Immature natural killer cell (primary cell): ENCODE measurements at regions not wholly inside any gene's neighbourhood (a gene's known extent, or its start where the extent isn't known, plus 50 kb on each side); places are given as distances from the start of the nearest gene placed in this dataset.
"Not testable (repeated sequence)": the region's sequence is repeated elsewhere in the genome, so short reads cannot be mapped to it uniquely, and the experiment has no call there.

ENCODE experiments used
- DNase-seq, 3 donors: peaks; one replicate each; pipeline ENCODE4 v3.0.0; 2022; ENCODE audit warnings: mixed read lengths in 1 of 3
- H3K27ac Mint-ChIP-seq, 6 donors: one replicate each; pipeline ENCODE4 v1.8.0; 2020; ENCODE audit warnings: mixed read lengths in 6 of 6, mild to moderate bottlenecking in 5 of 6, inconsistent platforms in 4 of 6, moderate library complexity in 3 of 6
- H3K27me3 Mint-ChIP-seq, 3 donors: one replicate each; pipeline ENCODE4 v1.8.0; 2020 to 2021; ENCODE audit warnings: low read depth in 3 of 3, mild to moderate bottlenecking in 3 of 3, mixed read lengths in 3 of 3, moderate library complexity in 3 of 3, inconsistent platforms in 1 of 3
- H3K36me3 Mint-ChIP-seq, 3 donors: one replicate each; pipeline ENCODE4 v1.8.0; 2020; ENCODE audit warnings: mixed read lengths in 3 of 3, inconsistent platforms in 2 of 3, mild to moderate bottlenecking in 2 of 3
- H3K4me1 Mint-ChIP-seq, 2 donors: one replicate each; pipeline ENCODE4 v1.8.0; 2020; ENCODE audit warnings: inconsistent platforms in 2 of 2, mild to moderate bottlenecking in 2 of 2, mixed read lengths in 2 of 2, moderate library complexity in 1 of 2
- H3K4me3 Mint-ChIP-seq, 5 donors: one replicate each; pipeline ENCODE4 v1.8.0; 2020; ENCODE audit warnings: mild to moderate bottlenecking in 5 of 5, mixed read lengths in 5 of 5, inconsistent platforms in 3 of 5, moderate library complexity in 3 of 5
- H3K9me3 Mint-ChIP-seq, 6 donors: one replicate each; pipeline ENCODE4 v1.8.0; 2020; ENCODE audit warnings: mild to moderate bottlenecking in 6 of 6, mixed read lengths in 6 of 6, inconsistent platforms in 4 of 6, moderate library complexity in 3 of 6

GRCh38 chr10:47164126-47164799 is 135.7 kb upstream of the GDF10 start:
- Mint-ChIP-seq H3K27me3 (peaks cover 5 to 10% (median 8%) of the 10 kb centered on the region in 3 donors), H3K4me3 (peak overlapping the region in 2 of 5 donors; percentile 7 to 14), H3K27ac (no peak overlapping the region), H3K4me1 (peaks cover 10 to 11% of the 10 kb centered on the region in 2 donors), H3K36me3 (no peaks in the 10 kb centered on the region), H3K9me3 (no peaks in the 10 kb centered on the region)
- DNase-seq, result no peak

- Mint-ChIP-seq H3K9me3 (no peaks in the 10 kb centered on the region), H3K36me3 (no peaks in the 10 kb centered on the region), H3K27me3 (peaks cover 8 to 10% (median 8%) of the 10 kb centered on the region in 3 donors), H3K4me1 (peaks cover 10 to 11% of the 10 kb centered on the region in 2 donors), H3K27ac (no peak overlapping the region), H3K4me3 (peak overlapping the region in 3 of 5 donors; percentile 7 to 76 (median 14))
- no peak for DNase-seq
Measured at GRCh38 chr10:47164800-47165128, 135.2 kb upstream of the GDF10 start.

- H3K4me1 Mint-ChIP-seq, result peaks cover 10 to 11% of the 10 kb centered on the region in 2 donors
- no peaks in the 10 kb centered on the region for H3K36me3 Mint-ChIP-seq
- DNase-seq, result no peak
- peak overlapping the region; percentile 59 to 78 (median 76) for H3K4me3 Mint-ChIP-seq
- peaks cover 8 to 10% (median 8%) of the 10 kb centered on the region in 3 donors for H3K27me3 Mint-ChIP-seq
- no peaks in the 10 kb centered on the region for H3K9me3 Mint-ChIP-seq
- H3K27ac Mint-ChIP-seq, result peak overlapping the region in 1 of 6 donors; percentile 30
Measured at GRCh38 chr10:47165168-47165710, 134.8 kb upstream of the GDF10 start.

GRCh38 chr10:47165711-47166404 is 134.1 kb upstream of the GDF10 start:
- peaks cover 8 to 10% (median 8%) of the 10 kb centered on the region in 3 donors for H3K27me3 Mint-ChIP-seq
- H3K4me3 Mint-ChIP-seq, result peak overlapping the region; percentile 59 to 78 (median 76)
- peaks cover 10 to 11% of the 10 kb centered on the region in 2 donors for H3K4me1 Mint-ChIP-seq
- H3K9me3 Mint-ChIP-seq, result no peaks in the 10 kb centered on the region
- DNase-seq, result no peak
- peak overlapping the region in 2 of 6 donors; percentile 28 to 30 for H3K27ac Mint-ChIP-seq
- H3K36me3 Mint-ChIP-seq, result no peaks in the 10 kb centered on the region

- Mint-ChIP-seq H3K4me1 (peaks cover 10 to 11% of the 10 kb centered on the region in 2 donors), H3K4me3 (peak overlapping the region in 2 of 5 donors; percentile 17 to 30)
Measured at GRCh38 chr10:47166405-47166777, 133.6 kb upstream of the GDF10 start.

GRCh38 chr10:47166808-47167581 is 133.0 kb upstream of the GDF10 start:
- not testable (repeated sequence) for H3K9me3 Mint-ChIP-seq, H3K27ac Mint-ChIP-seq, H3K36me3 Mint-ChIP-seq, DNase-seq
- Mint-ChIP-seq H3K4me3 (peak overlapping the region in 2 of 5 donors; percentile 17 to 30), H3K27me3 (peaks cover 8 to 10% (median 8%) of the 10 kb centered on the region in 3 donors), H3K4me1 (peaks cover 10 to 11% of the 10 kb centered on the region in 2 donors)

More at GRCh38 chr10:47166405-47166777, 133.6 kb upstream of the GDF10 start:
- H3K9me3 Mint-ChIP-seq, result no peaks in the 10 kb centered on the region
- H3K27ac Mint-ChIP-seq, result no peak overlapping the region
- DNase-seq, result no peak
- no peaks in the 10 kb centered on the region for H3K36me3 Mint-ChIP-seq
- peaks cover 8 to 10% (median 8%) of the 10 kb centered on the region in 3 donors for H3K27me3 Mint-ChIP-seq

GRCh38 chr10:47167591-47167990 is 132.4 kb upstream of the GDF10 start:
- Mint-ChIP-seq H3K27me3 (peaks cover 7 to 10% (median 8%) of the 10 kb centered on the region in 3 donors), H3K9me3 (no peaks in the 10 kb centered on the region), H3K4me3 (peak overlapping the region in 1 of 5 donors; percentile 4), H3K27ac (no peak overlapping the region), H3K36me3 (no peaks in the 10 kb centered on the region), H3K4me1 (peaks cover 10 to 11% of the 10 kb centered on the region in 2 donors)
- no peak for DNase-seq

- Mint-ChIP-seq H3K4me3 (no peak overlapping the region), H3K27ac (no peak overlapping the region)
Measured at GRCh38 chr10:47169581-47169980, 130.4 kb upstream of the GDF10 start.

GRCh38 chr10:47173929-47174442 is 126.0 kb upstream of the GDF10 start:
- peaks cover 0 to 5% (median 4%) of the 10 kb centered on the region in 3 donors for H3K27me3 Mint-ChIP-seq
- H3K27ac Mint-ChIP-seq, result no peak overlapping the region
- H3K4me1 Mint-ChIP-seq, result no peaks in the 10 kb centered on the region
- DNase-seq, result no peak
- H3K9me3 Mint-ChIP-seq, result no peaks in the 10 kb centered on the region
- H3K36me3 Mint-ChIP-seq, result no peaks in the 10 kb centered on the region
- no peak overlapping the region for H3K4me3 Mint-ChIP-seq

More at GRCh38 chr10:47169581-47169980, 130.4 kb upstream of the GDF10 start:
- no peaks in the 10 kb centered on the region for H3K9me3 Mint-ChIP-seq
- H3K4me1 Mint-ChIP-seq, result peaks cover 10 to 11% of the 10 kb centered on the region in 2 donors
- DNase-seq, result no peak
- H3K27me3 Mint-ChIP-seq, result peaks cover 5 to 8% (median 6%) of the 10 kb centered on the region in 3 donors
- H3K36me3 Mint-ChIP-seq, result no peaks in the 10 kb centered on the region

- Mint-ChIP-seq H3K27me3 (peaks cover 0 to 4% (median 3%) of the 10 kb centered on the region in 3 donors), H3K36me3 (no peaks in the 10 kb centered on the region), H3K4me3 (no peak overlapping the region), H3K4me1 (no peaks in the 10 kb centered on the region), H3K27ac (no peak overlapping the region), H3K9me3 (no peaks in the 10 kb centered on the region)
- DNase-seq, result no peak
Measured at GRCh38 chr10:47175181-47176123, 124.5 kb upstream of the GDF10 start.

GRCh38 chr10:47176206-47176902 is 123.6 kb upstream of the GDF10 start:
- H3K4me1 Mint-ChIP-seq, result no peaks in the 10 kb centered on the region
- H3K4me3 Mint-ChIP-seq, result no peak overlapping the region
- no peaks in the 10 kb centered on the region for H3K36me3 Mint-ChIP-seq
- H3K9me3 Mint-ChIP-seq, result no peaks in the 10 kb centered on the region
- DNase-seq, result no peak
- H3K27ac Mint-ChIP-seq, result no peak overlapping the region
- peaks cover 0 to 4% (median 3%) of the 10 kb centered on the region in 3 donors for H3K27me3 Mint-ChIP-seq
